Hepatocyte (in vitro differentiated cells): ENCODE measurements at regions not wholly inside any gene's neighbourhood (a gene's known extent, or its start where the extent isn't known, plus 50 kb on each side); places are given as distances from the start of the nearest gene placed in this dataset.

Experiments
- EZH2 ChIP-seq: fragments of 200-600 bp; sonication (generic); IDR thresholded peaks from 2 replicates; pipeline ENCODE4 v1.6.1; 2016; ENCODE audit warnings: antibody characterized with exemption, mild to moderate bottlenecking, borderline replicate concordance
- TF ChIP-seq, protein P1 (sequence below): fragments of 200-600 bp; sonication (generic); IDR thresholded peaks from 2 replicates; pipeline ENCODE4 v1.5.1; 2016; ENCODE audit warnings: antibody characterized with exemption, mild to moderate bottlenecking; ENCODE audit not compliant: poor library complexity

DNA sequence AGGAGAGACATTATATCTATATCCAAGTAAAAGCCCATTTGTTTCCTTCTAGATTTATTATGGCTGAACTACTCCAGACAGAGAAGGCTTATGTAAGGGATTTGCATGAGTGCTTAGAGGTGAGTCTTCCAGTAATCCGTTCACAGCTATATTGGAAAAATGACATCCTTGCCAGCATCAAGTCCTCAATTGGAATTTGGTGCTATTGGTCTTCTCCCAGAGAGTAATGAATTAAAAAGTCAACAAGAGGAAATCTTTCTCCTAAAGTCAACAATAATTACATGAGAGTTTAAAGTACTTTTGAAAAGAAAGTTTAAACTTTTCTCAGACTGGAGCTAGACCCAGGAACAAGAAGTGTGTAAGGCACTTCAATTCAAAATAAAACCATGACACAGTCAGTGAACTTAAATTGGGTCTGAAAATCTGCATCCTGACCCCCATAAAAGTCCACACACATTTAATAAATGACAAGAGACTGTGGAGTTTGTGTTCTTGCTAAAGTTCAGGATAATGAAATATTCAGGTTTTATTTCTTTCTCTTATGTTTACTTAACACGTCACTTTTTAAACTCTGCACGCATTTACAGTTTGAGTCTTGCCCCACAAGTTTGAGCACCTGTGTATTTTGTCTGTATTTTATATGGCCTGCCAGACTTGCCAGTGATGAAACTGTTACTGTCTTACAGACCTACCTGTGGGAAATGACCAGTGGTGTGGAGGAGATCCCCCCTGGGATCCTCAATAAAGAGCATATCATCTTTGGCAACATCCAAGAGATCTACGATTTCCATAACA, 268.2 kb upstream of the UMPS start:
- TF ChIP-seq, protein P1, sequence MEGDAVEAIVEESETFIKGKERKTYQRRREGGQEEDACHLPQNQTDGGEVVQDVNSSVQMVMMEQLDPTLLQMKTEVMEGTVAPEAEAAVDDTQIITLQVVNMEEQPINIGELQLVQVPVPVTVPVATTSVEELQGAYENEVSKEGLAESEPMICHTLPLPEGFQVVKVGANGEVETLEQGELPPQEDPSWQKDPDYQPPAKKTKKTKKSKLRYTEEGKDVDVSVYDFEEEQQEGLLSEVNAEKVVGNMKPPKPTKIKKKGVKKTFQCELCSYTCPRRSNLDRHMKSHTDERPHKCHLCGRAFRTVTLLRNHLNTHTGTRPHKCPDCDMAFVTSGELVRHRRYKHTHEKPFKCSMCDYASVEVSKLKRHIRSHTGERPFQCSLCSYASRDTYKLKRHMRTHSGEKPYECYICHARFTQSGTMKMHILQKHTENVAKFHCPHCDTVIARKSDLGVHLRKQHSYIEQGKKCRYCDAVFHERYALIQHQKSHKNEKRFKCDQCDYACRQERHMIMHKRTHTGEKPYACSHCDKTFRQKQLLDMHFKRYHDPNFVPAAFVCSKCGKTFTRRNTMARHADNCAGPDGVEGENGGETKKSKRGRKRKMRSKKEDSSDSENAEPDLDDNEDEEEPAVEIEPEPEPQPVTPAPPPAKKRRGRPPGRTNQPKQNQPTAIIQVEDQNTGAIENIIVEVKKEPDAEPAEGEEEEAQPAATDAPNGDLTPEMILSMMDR, result no peak
- TF ChIP-seq EZH2, result no peak
